ENCODE measurements at regions not wholly inside any gene's neighbourhood (a gene's known extent, or its start where the extent isn't known, plus 50 kb on each side); places are given as distances from the start of the nearest gene placed in this dataset.

- TF ChIP-seq CTCF (IDR thresholded peaks at IDR 0.05; ENCODE audit: low read depth, low read length), result no peak
- DNase-seq (ENCODE audit: low read depth in 2 of 2), result peak in 1 of 2 donors; percentile 47
- no peak overlapping the region for H3K4me3 ChIP-seq (replicated peaks in 1 of 2; ENCODE audit: low read depth in 2 of 2, low read length in 2 of 2)
Measured at GRCh38 chr3:176595307-176595706, 602.0 kb downstream of the TBL1XR1 start.

GRCh38 chr3:176590722-176591121 lies 606.6 kb downstream of the TBL1XR1 start:
- no peak for TF ChIP-seq CTCF (IDR thresholded peaks at IDR 0.05; ENCODE audit: low read depth, low read length)
- no peak for DNase-seq (ENCODE audit: low read depth in 2 of 2)

GRCh38 chr3:176587089-176587488 lies 610.2 kb downstream of the TBL1XR1 start:
- TF ChIP-seq CTCF (IDR thresholded peaks at IDR 0.05; ENCODE audit: low read depth, low read length), result no peak
- no peak overlapping the region for H3K4me3 ChIP-seq (replicated peaks in 1 of 2; ENCODE audit: low read depth in 2 of 2, low read length in 2 of 2)

More at GRCh38 chr3:176590722-176591121, 606.6 kb downstream of the TBL1XR1 start:
- H3K4me3 ChIP-seq (replicated peaks in 1 of 2; ENCODE audit: low read depth in 2 of 2, low read length in 2 of 2), result no peak overlapping the region

GRCh38 chr3:176584413-176585176 lies 612.7 kb downstream of the TBL1XR1 start:
- H3K4me3 ChIP-seq (replicated peaks in 1 of 2; ENCODE audit: low read depth in 2 of 2, low read length in 2 of 2), result no peak overlapping the region
- no peak for TF ChIP-seq CTCF (IDR thresholded peaks at IDR 0.05; ENCODE audit: low read depth, low read length)
- peak; percentile 60 to 79 for DNase-seq (ENCODE audit: low read depth in 2 of 2)

More at GRCh38 chr3:176587089-176587488, 610.2 kb downstream of the TBL1XR1 start:
- DNase-seq (ENCODE audit: low read depth in 2 of 2), result no peak

- TF ChIP-seq CTCF (IDR thresholded peaks at IDR 0.05; ENCODE audit: low read depth, low read length), result no peak
- DNase-seq (ENCODE audit: low read depth in 2 of 2), result no peak
- no peak overlapping the region for H3K4me3 ChIP-seq (replicated peaks in 1 of 2; ENCODE audit: low read depth in 2 of 2, low read length in 2 of 2)
Measured at GRCh38 chr3:176583956-176584355, 613.3 kb downstream of the TBL1XR1 start.

- no peak for DNase-seq (ENCODE audit: low read depth in 2 of 2)
- H3K4me3 ChIP-seq (replicated peaks in 1 of 2; ENCODE audit: low read depth in 2 of 2, low read length in 2 of 2), result no peak overlapping the region
- TF ChIP-seq CTCF (IDR thresholded peaks at IDR 0.05; ENCODE audit: low read depth, low read length), result no peak
Measured at GRCh38 chr3:176581589-176581988, 615.7 kb downstream of the TBL1XR1 start.

Data from cardiac fibroblast (primary cell).